MCF 10A (cell line): ENCODE measurements at regions not wholly inside any gene's neighbourhood (a gene's known extent, or its start where the extent isn't known, plus 50 kb on each side); places are given as distances from the start of the nearest gene placed in this dataset.

Source experiments
- BruUV-seq: library from RNA; stranded (reverse); fragments of 400-500 nt; replicated peaks from 2 replicates; lab custom pipeline; 2021; lab: Mats Ljungman, UMichigan
- CTCF ChIA-PET: fragments of 300-600 bp; sonication (Branson Sonifier 250); formaldehyde crosslinking; extraction: SDS; loops from one replicate; lab custom pipeline; 2021; ENCODE audit warnings: antibody characterized with exemption, inconsistent platforms; lab: Yijun Ruan, JAX
- POLR2A ChIA-PET: fragments of 300-600, 350-650 bp; sonication (Branson Sonifier 250); formaldehyde crosslinking; extraction: SDS; loops from one replicate; lab custom pipeline; 2020; ENCODE audit warnings: antibody characterized with exemption, inconsistent platforms; lab: Yijun Ruan, JAX
- DNase-seq: peaks from one replicate; pipeline ENCODE4 v3.0.0-alpha.2; 2018; ENCODE audit not compliant: unreplicated experiment
- H3K27ac Mint-ChIP-seq: one replicate; pipeline ENCODE4 v1.8.0; 2022; ENCODE audit warnings: mild to moderate bottlenecking, low read depth, mixed read lengths; ENCODE audit not compliant: unreplicated experiment
- H3K27me3 Mint-ChIP-seq: one replicate; pipeline ENCODE4 v1.8.0; 2022; ENCODE audit warnings: mixed read lengths; ENCODE audit not compliant: insufficient read depth, unreplicated experiment
- H3K36me3 Mint-ChIP-seq: one replicate; pipeline ENCODE4 v1.8.0; 2022; ENCODE audit warnings: mild to moderate bottlenecking, moderate library complexity, mixed read lengths; ENCODE audit not compliant: insufficient read depth, unreplicated experiment
- H3K4me1 Mint-ChIP-seq: one replicate; pipeline ENCODE4 v1.8.0; 2022; ENCODE audit warnings: mixed read lengths; ENCODE audit not compliant: insufficient read depth, unreplicated experiment
- H3K4me3 Mint-ChIP-seq: one replicate; pipeline ENCODE4 v1.8.0; 2022; ENCODE audit warnings: mild to moderate bottlenecking, moderate library complexity, mixed read lengths; ENCODE audit not compliant: unreplicated experiment
- H3K9me3 Mint-ChIP-seq: one replicate; pipeline ENCODE4 v1.8.0; 2022; ENCODE audit warnings: mixed read lengths; ENCODE audit not compliant: unreplicated experiment
- CTCF ChIP-seq: fragments of 200-600 bp; IDR thresholded peaks from one replicate; pipeline ENCODE4 v1.8.0; 2022; ENCODE audit warnings: antibody characterized with exemption, mild to moderate bottlenecking; ENCODE audit not compliant: unreplicated experiment
- intact Hi-C: fragments of 100-400 bp; cut with micrococcal nuclease; formaldehyde crosslinking; loops from 2 replicates; pipeline ENCODE4 v1.14.1; 2022

GRCh38 chr1:170332801-170333200, 187.0 kb downstream of the NTMT2 start:
- ChIA-PET CTCF (interaction anchor here (0.6 to 1.8 kb wide), 3 partner anchors 19 to 532 kb away, joined by 3 to 4 read pairs (median 3); partner anchors contain the start of gene KIFAP3), POLR2A (interaction anchor here (0.6 kb wide), 1 partner anchor 109 kb away, joined by 3 read pairs; no protein-coding TSS in a partner anchor)
- DNase-seq = no peak
- no TSS peak for BruUV-seq
- no peaks in the 10 kb centered on the region for H3K27me3 Mint-ChIP-seq
- H3K9me3 Mint-ChIP-seq = no peaks in the 10 kb centered on the region
- H3K4me1 Mint-ChIP-seq = no peaks in the 10 kb centered on the region
- intact Hi-C loops = no loop called here
- H3K36me3 Mint-ChIP-seq = no peaks in the 10 kb centered on the region
- TF ChIP-seq CTCF = no peak
- H3K27ac Mint-ChIP-seq = no peak overlapping the region
- no peak overlapping the region for H3K4me3 Mint-ChIP-seq

GRCh38 chr1:170337413-170337994, 191.7 kb downstream of the NTMT2 start:
- BruUV-seq = no TSS peak
- DNase-seq = no peak
- ChIA-PET POLR2A (no interaction called here), CTCF (interaction anchor here (0.5 to 1.2 kb wide), 3 partner anchors 25 to 489 kb away, joined by 3 to 4 read pairs (median 3); no protein-coding TSS in a partner anchor)
- intact Hi-C loops = no loop called here
- Mint-ChIP-seq H3K36me3 (no peaks in the 10 kb centered on the region), H3K4me1 (no peaks in the 10 kb centered on the region), H3K27ac (no peak overlapping the region), H3K27me3 (no peaks in the 10 kb centered on the region), H3K4me3 (no peak overlapping the region), H3K9me3 (no peaks in the 10 kb centered on the region)
- TF ChIP-seq CTCF = no peak

- CTCF ChIA-PET = interaction anchor here (1.3 kb wide), 1 partner anchor 12 kb away, joined by 4 read pairs; no protein-coding TSS in a partner anchor
- Mint-ChIP-seq H3K27me3 (no peaks in the 10 kb centered on the region), H3K27ac (no peak overlapping the region)
These were observed 192.4 kb upstream of the GORAB start for GRCh38 chr1:170339534-170339933.

GRCh38 chr1:170340308-170340707, 191.7 kb upstream of the GORAB start:
- Mint-ChIP-seq H3K4me3 (no peak overlapping the region), H3K27ac (no peak overlapping the region), H3K27me3 (no peaks in the 10 kb centered on the region), H3K36me3 (no peaks in the 10 kb centered on the region), H3K4me1 (no peaks in the 10 kb centered on the region), H3K9me3 (no peaks in the 10 kb centered on the region)
- ChIA-PET POLR2A (no interaction called here), CTCF (interaction anchor here (1.3 kb wide), 1 partner anchor 11 kb away, joined by 4 read pairs; no protein-coding TSS in a partner anchor)
- DNase-seq = no peak
- TF ChIP-seq CTCF = no peak
- intact Hi-C loops = no loop called here
- BruUV-seq = no TSS peak

More at GRCh38 chr1:170339534-170339933, 192.4 kb upstream of the GORAB start:
- TF ChIP-seq CTCF = no peak
- intact Hi-C loops = no loop called here
- no TSS peak for BruUV-seq
- POLR2A ChIA-PET = no interaction called here
- no peak for DNase-seq
- Mint-ChIP-seq H3K4me1 (no peaks in the 10 kb centered on the region), H3K9me3 (no peaks in the 10 kb centered on the region), H3K36me3 (no peaks in the 10 kb centered on the region), H3K4me3 (no peak overlapping the region)
